ENCODE measurements at regions not wholly inside any gene's neighbourhood (a gene's known extent, or its start where the extent isn't known, plus 50 kb on each side); places are given as distances from the start of the nearest gene placed in this dataset.
A peak's percentile ranks its signal among the peaks of the same experiment; 100 is the strongest.

DNA sequence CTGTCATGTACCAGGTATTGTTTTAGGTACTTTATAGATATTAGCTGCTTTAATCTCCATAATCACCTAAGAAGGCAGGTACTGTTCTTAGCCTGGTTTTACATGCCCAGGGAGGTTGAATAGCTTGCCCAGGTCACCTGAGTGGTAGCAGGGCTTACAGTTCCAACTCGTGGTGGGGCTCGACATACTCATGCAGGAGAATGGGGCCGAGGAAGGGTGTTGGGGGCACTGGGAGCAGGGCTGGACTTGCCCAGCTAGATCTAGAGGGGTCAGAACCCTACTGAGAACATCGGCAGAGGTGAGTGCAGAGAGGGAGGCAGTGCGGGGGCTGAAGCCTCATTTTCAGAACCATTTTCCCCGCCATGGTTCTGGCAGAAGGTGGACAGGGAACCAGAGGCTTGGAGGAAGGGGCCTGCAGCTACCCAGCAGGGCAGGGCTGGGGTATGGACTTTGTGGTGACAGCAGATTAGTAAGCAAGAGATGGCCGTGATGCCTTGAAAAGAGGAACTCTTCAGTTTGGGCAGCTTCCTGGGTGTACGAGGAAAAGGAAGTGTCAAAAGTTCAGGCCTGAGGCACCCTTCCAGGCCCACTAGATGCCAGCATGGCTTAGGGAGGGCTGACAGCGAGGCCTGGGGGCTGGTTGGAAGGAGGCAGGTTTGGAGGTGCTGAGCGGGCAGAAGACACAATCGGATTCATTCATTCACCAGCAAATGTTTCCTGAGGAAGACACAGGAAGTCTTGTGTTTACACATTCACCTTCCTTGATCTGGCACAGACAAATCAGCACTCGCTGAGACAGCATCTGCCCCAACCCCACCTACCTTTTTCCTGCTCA is 54.7 kb upstream of the LYVE1 start:
- TF ChIP-seq, protein P1, sequence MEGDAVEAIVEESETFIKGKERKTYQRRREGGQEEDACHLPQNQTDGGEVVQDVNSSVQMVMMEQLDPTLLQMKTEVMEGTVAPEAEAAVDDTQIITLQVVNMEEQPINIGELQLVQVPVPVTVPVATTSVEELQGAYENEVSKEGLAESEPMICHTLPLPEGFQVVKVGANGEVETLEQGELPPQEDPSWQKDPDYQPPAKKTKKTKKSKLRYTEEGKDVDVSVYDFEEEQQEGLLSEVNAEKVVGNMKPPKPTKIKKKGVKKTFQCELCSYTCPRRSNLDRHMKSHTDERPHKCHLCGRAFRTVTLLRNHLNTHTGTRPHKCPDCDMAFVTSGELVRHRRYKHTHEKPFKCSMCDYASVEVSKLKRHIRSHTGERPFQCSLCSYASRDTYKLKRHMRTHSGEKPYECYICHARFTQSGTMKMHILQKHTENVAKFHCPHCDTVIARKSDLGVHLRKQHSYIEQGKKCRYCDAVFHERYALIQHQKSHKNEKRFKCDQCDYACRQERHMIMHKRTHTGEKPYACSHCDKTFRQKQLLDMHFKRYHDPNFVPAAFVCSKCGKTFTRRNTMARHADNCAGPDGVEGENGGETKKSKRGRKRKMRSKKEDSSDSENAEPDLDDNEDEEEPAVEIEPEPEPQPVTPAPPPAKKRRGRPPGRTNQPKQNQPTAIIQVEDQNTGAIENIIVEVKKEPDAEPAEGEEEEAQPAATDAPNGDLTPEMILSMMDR (IDR thresholded peaks at IDR 0.05 in 8 of 11, conservative IDR thresholded peaks at IDR 0.05 in 3 of 11) = peak in 1 of 11 experiments; percentile 14
- TF ChIP-seq POLR2A (IDR thresholded peaks at IDR 0.05) (no peak), POLR2AphosphoS5 (IDR thresholded peaks at IDR 0.05) (peak; percentile 32 to 82 (median 53))

Measured in spleen (tissue), 7 donors.